IPS DF 6.9 (cell line): ENCODE measurements at regions not wholly inside any gene's neighbourhood (a gene's known extent, or its start where the extent isn't known, plus 50 kb on each side); places are given as distances from the start of the nearest gene placed in this dataset.

Experiments used
- DNase-seq: peaks from one replicate; pipeline ENCODE4 v3.0.0-alpha.2; 2013; ENCODE audit warnings: low read depth, low spot score
- H3K27ac ChIP-seq: one replicate; pipeline ENCODE4 v1.5.1; 2013; ENCODE audit warnings: low read length, control low read depth
- H3K27me3 ChIP-seq: 2 replicates; pipeline ENCODE4 v1.6.1; 2013; ENCODE audit warnings: mild to moderate bottlenecking, low read length; ENCODE audit not compliant: control insufficient read depth, insufficient read depth
- H3K36me3 ChIP-seq: 2 replicates; pipeline ENCODE4 v1.6.1; 2013; ENCODE audit warnings: low read length; ENCODE audit not compliant: control insufficient read depth, insufficient read depth
- H3K4me1 ChIP-seq: 2 replicates; pipeline ENCODE4 v1.6.1; 2013; ENCODE audit warnings: low read length; ENCODE audit not compliant: control insufficient read depth, insufficient read depth
- H3K4me3 ChIP-seq: 2 replicates; pipeline ENCODE4 v1.5.1; 2013; ENCODE audit warnings: mild to moderate bottlenecking, low read length
- H3K9me3 ChIP-seq: 2 replicates; pipeline ENCODE4 v1.6.1; 2013; ENCODE audit warnings: low read length, inconsistent platforms; ENCODE audit not compliant: control insufficient read depth, insufficient read depth
- WGBS: extraction: QIAGEN DNeasy Blood & Tissue Kit; methylation state at CpG from one replicate; pipeline ENCODE4 v1.1.7; 2013; ENCODE audit warnings: mixed read lengths, missing lambda C conversion rate; ENCODE audit not compliant: insufficient read length, insufficient coverage; 5-methylcytosine and 5-hydroxymethylcytosine counted together

- no peak for DNase-seq
- H3K27me3 ChIP-seq: no peaks in the 10 kb centered on the region
- no peaks in the 10 kb centered on the region for H3K36me3 ChIP-seq
- no peak overlapping the region for H3K4me3 ChIP-seq
- WGBS: no CpG with 5 or more reads among the region's 8 CpGs
- H3K4me1 ChIP-seq: no peaks in the 10 kb centered on the region
- H3K27ac ChIP-seq: no peak overlapping the region
- H3K9me3 ChIP-seq: no peaks in the 10 kb centered on the region
Observed at GRCh38 chr5:159735749-159736660, 180.3 kb upstream of the ADRA1B start.

GRCh38 chr5:159736844-159737243 is 179.4 kb upstream of the ADRA1B start:
- DNase-seq: no peak
- H3K36me3 ChIP-seq: no peaks in the 10 kb centered on the region
- no peaks in the 10 kb centered on the region for H3K9me3 ChIP-seq
- no peaks in the 10 kb centered on the region for H3K27me3 ChIP-seq
- H3K27ac ChIP-seq: no peak overlapping the region
- no peak overlapping the region for H3K4me3 ChIP-seq
- no peaks in the 10 kb centered on the region for H3K4me1 ChIP-seq
- WGBS: no CpG with 5 or more reads among the region's 2 CpGs

- H3K27me3 ChIP-seq: no peaks in the 10 kb centered on the region
- H3K27ac ChIP-seq: no peak overlapping the region
- H3K4me1 ChIP-seq: no peaks in the 10 kb centered on the region
- no peaks in the 10 kb centered on the region for H3K36me3 ChIP-seq
- no peaks in the 10 kb centered on the region for H3K9me3 ChIP-seq
- WGBS: no CpG with 5 or more reads among the region's 5 CpGs
- no peak overlapping the region for H3K4me3 ChIP-seq
- DNase-seq: no peak
Observed at GRCh38 chr5:159737263-159737662, 179.0 kb upstream of the ADRA1B start.

GRCh38 chr5:159741829-159742322 is 174.4 kb upstream of the ADRA1B start:
- no peaks in the 10 kb centered on the region for H3K9me3 ChIP-seq
- H3K36me3 ChIP-seq: no peaks in the 10 kb centered on the region
- no peak overlapping the region for H3K4me3 ChIP-seq
- no peak for DNase-seq
- no peak overlapping the region for H3K27ac ChIP-seq
- no peaks in the 10 kb centered on the region for H3K27me3 ChIP-seq
- H3K4me1 ChIP-seq: no peaks in the 10 kb centered on the region
- WGBS: no CpG with 5 or more reads among the region's 5 CpGs

- DNase-seq: no peak
- no CpG with 5 or more reads among the region's 1 CpG for WGBS
- Histone ChIP-seq H3K36me3 (no peaks in the 10 kb centered on the region), H3K27ac (no peak overlapping the region), H3K9me3 (no peaks in the 10 kb centered on the region), H3K27me3 (no peaks in the 10 kb centered on the region), H3K4me3 (no peak overlapping the region), H3K4me1 (no peaks in the 10 kb centered on the region)
Observed at GRCh38 chr5:159743234-159743633, 173.0 kb upstream of the ADRA1B start.

- H3K4me1 ChIP-seq: no peaks in the 10 kb centered on the region
- no peaks in the 10 kb centered on the region for H3K36me3 ChIP-seq
- H3K4me3 ChIP-seq: no peak overlapping the region
- no CpG with 5 or more reads among the region's 4 CpGs for WGBS
- no peak overlapping the region for H3K27ac ChIP-seq
- H3K9me3 ChIP-seq: no peaks in the 10 kb centered on the region
- no peak for DNase-seq
- no peaks in the 10 kb centered on the region for H3K27me3 ChIP-seq
Observed at GRCh38 chr5:159746707-159747106, 169.6 kb upstream of the ADRA1B start.

GRCh38 chr5:159749146-159749545 is 167.1 kb upstream of the ADRA1B start:
- no peaks in the 10 kb centered on the region for H3K4me1 ChIP-seq
- H3K9me3 ChIP-seq: no peaks in the 10 kb centered on the region; the same call in 1 of the 2 replicates
- no peak overlapping the region for H3K27ac ChIP-seq
- no peak for DNase-seq
- H3K27me3 ChIP-seq: no peaks in the 10 kb centered on the region
- no peak overlapping the region for H3K4me3 ChIP-seq
- no peaks in the 10 kb centered on the region for H3K36me3 ChIP-seq

GRCh38 chr5:159750226-159750625 is 166.1 kb upstream of the ADRA1B start:
- Histone ChIP-seq H3K4me3 (no peak overlapping the region), H3K36me3 (no peaks in the 10 kb centered on the region), H3K27ac (no peak overlapping the region), H3K27me3 (no peaks in the 10 kb centered on the region), H3K9me3 (no peaks in the 10 kb centered on the region; the same call in 1 of the 2 replicates), H3K4me1 (no peaks in the 10 kb centered on the region)
- no CpG with 5 or more reads among the region's 5 CpGs for WGBS
- no peak for DNase-seq

GRCh38 chr5:159751459-159751858 is 164.8 kb upstream of the ADRA1B start:
- no CpG with 5 or more reads among the region's 3 CpGs for WGBS
- no peak for DNase-seq

GRCh38 chr5:159752622-159753275 is 163.5 kb upstream of the ADRA1B start:
- no CpG with 5 or more reads among the region's 7 CpGs for WGBS
- Histone ChIP-seq H3K36me3 (no peaks in the 10 kb centered on the region), H3K27me3 (no peaks in the 10 kb centered on the region), H3K27ac (no peak overlapping the region), H3K4me1 (no peaks in the 10 kb centered on the region), H3K9me3 (no peaks in the 10 kb centered on the region; the same call in 1 of the 2 replicates), H3K4me3 (no peak overlapping the region)
- no peak for DNase-seq

More at GRCh38 chr5:159751459-159751858, 164.8 kb upstream of the ADRA1B start:
- Histone ChIP-seq H3K9me3 (no peaks in the 10 kb centered on the region; the same call in 1 of the 2 replicates), H3K36me3 (no peaks in the 10 kb centered on the region), H3K27me3 (no peaks in the 10 kb centered on the region), H3K27ac (no peak overlapping the region), H3K4me3 (no peak overlapping the region), H3K4me1 (no peaks in the 10 kb centered on the region)
